GM19438 (cell line): ENCODE measurements at regions not wholly inside any gene's neighbourhood (a gene's known extent, or its start where the extent isn't known, plus 50 kb on each side); places are given as distances from the start of the nearest gene placed in this dataset.
"Not testable (repeated sequence)": the region's sequence is repeated elsewhere in the genome, so short reads cannot be mapped to it uniquely, and the experiment has no call there.

Experiments used
- ATAC-seq: cut with Tn5 transposase; IDR thresholded peaks from one replicate; pipeline ENCODE4 v1.9.1; 2021; ENCODE audit warnings: low read depth; ENCODE audit not compliant: unreplicated experiment

DNA sequence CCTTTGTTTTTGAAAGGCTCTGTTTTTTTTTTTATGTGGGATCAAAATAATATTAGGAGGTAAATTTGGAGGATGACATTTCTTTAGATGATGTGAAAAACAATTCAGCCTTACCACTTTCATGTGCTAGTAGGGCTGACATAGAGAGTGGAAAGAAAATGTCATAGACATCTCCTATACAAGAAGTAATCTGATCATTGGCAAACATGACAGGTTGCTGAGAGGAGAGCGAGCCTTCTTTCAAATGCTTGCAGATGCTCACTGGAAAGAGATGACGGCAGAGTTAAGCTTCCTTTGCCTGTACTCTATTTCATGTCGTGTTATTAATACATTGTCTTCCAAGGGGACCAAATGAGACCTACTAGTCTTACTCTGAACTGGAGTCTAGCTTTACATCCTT lies 160.1 kb upstream of the DAP start:
- no peak for ATAC-seq

DNA sequence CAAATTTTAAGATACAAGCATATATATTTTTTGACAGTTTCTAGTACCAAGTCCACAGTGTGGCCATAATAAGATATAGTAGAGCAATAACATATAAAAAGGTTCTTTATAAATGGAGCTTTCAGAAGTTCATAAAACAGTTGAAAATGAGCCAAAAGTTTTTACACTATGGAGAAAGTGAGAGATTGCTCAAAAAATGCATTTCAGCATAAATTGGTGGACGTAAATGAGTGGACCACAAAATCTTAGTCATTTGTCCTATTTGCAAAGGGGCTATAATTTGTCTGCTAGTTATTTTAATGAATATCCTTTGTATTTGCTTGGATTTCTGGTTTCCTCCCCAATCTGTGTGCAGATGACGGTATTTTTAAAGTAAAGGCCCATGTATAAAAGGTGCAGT lies 159.4 kb upstream of the DAP start:
- ATAC-seq: no peak

DNA sequence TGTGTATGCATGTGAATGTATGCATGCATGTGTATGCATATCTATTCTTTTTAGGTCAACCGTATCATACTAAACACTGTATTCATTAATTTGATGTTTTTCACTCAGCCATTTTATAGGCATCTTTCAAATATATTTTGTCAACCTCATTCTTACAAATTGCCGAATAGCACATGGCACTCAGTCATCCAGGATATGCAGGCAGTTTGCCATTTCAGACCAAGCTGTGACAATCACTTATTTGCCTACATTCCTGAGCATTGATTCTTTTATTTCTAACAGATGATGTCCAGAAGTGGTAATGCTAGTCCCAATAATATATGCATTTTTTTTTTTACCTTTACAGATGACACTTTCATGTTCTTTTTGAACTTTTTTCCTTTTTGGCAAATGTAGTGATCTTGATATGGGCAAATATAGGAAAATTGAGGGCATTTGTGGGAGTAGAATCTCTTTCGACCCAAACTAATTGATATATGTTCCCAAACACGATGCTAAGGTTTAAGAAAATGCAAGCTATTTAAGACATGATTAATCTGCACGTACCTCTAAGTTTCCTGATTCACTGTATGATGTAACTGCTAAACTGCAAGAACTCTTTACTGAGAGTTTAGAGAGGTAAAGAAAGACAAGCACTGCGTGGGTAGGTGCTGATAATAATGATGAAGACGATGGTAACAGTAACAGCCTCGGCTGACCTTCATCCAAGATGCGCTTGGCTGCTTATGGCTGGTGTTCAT lies 153.9 kb upstream of the DAP start:
- no peak for ATAC-seq

DNA sequence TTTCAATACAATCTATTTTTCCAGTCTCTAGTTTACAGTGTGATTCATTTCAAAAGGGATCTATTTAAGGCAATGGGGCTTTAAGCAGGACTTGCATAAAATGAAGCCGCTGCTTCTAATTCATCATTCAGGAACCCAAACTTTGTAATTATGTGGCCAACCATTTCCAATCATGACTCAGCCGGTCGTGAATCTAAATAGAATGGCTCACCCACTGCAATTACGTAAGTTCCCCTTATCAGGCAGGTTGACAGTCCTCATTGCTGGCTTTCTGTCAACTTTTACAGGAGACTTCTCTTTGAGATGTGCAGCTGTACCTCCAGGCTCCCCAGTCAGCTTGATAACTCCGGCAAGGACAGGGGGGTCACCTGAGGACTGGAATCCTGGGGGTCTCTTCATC lies 152.8 kb upstream of the DAP start:
- ATAC-seq: no peak

DNA sequence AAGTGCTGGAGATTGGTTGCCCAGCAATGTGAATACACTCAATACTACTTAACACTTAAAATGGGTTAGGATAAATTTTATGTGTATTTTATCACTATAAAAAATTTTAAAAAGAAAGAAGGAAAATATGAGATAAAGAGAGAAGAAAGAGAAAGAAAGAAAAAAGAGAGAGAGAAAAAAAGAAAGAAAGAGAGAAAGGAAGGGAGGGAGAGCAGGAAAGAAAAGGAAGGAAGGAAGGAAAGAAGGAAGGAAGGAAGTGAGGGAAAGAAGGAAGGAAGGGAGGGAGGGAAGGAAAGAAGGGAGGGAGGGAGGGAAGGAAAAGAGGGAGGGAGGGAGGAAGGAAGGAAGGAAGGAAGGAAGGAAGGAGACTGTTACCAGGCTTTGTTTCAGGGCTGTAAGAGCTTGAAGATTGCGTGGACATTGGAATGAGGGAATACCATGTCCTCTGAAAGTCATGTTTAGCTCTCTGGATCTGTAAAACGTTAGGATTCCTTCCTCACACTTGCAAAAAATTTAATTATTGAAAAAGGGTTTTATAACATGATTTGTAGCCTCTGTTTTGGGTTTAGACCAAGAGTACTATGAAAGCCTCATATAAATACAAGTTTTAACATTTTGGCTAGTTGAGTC lies 152.3 kb upstream of the DAP start:
- ATAC-seq: no peak

DNA sequence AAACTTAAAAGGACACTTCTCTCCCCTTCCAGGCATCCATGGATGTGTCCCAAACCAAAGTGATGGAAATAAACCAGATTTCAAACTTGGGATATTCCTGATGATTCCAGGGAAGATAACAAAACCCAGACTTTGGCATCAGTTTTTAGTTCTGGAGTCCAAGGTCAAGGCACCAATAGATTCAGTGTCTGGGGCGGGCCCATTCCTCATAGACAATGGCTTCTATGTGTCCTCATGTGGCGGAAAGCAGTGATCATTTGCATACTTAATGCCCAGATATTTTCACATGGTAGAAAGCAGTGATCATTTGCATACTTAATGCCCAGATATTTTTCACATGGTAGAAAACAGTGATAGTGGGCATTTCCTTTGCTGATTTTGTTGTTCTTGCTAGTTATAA lies 151.4 kb upstream of the DAP start:
- no peak for ATAC-seq

DNA sequence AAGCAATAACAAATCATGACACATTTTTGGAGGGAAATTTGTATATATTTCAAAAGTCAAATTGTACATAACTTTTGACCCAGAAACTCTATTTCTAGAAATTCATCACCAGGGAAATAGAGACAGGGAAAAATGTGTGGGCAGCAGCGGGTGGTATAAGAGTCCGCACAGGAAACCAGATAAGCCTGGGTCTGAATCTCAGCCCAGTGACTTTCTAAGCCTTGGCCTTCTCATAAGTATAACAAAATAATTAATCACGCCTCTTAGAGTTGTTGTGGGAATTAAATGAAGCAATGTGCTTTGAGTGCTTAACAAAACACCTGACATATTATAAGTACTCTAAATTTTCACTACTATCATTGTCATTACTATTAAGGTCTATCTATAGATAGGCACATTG lies 149.2 kb upstream of the DAP start:
- no peak for ATAC-seq

DNA sequence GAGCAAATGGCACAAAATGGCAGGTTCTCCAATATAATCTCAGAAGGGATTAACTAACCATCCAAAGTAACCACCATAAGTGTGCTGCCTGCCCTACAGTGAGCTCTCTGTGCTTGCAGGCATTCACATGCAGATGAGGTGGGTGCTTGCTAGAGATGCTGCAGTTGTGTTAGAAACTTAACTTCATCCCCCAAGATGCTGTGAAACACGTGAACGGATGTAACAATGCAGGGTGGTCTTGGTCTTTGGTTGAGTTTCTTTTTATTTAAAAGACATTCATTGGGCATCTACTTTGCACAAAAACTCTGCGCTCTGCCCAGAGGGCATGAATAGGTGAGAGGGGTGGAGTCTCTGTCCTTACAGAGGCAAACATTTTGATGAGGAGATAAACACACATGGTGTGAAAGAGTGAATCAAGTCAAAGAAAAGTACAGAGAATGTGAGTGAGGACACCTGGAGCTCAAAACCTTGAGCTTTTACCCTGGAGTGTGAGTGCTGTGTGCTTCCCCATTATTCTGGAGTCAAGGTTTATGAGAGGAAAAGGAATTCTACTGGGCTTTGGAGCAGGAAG lies 143.9 kb upstream of the DAP start:
- ATAC-seq: no peak

DNA sequence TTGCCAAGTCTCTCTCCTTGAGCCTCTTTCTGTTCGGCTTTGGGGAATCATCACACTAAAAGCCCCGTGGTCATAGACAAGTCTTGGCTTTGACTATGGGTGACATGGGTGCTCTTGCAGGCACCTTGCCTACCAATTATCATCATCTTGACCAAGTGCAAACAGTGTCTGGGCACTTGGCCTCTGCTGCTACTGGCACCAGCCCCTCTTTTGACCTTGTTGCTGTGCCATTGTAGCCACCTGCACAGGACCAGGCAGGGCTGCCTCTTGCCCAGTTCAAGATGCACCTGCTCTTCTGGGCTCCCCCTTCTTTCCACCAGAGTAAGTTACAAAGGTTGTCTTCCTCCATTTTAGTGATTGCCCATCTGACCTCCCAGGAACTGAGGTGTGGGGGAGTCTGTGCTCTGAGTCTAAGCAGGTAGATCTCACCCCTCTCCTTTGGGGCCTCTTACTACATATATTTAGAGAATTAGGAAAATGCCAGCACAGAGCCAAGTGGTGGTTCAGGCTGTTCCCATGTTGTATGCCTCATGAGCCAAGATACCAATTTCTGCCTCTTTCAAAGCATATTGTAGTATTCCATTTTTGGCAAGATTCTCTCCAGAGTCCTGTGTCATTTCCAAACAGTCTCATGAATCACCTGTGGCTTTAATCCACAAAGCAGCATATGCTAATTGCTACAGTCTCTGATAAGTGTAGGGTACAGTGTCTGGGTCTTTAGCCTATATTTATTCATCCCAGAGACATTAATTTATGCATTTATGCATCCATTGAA lies 142.9 kb upstream of the DAP start:
- no peak for ATAC-seq

DNA sequence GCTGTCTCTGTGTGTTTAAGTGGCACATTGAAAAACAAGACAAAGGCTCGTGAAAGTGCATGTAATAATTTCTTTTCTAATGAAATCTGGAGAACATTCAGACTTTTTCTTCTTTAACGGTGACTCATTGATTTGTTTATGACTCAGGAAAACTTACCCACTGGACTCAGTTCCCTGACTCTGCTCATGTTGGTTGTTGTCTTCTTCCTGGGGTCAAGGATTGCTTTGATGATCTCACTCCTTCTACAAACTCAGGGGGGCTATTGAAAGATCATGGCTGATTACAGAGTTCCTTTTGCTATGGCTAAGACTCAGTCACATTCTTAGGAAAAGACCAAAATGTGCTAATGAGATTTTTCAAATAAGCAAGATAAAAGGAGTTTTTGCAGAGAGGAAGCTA lies 141.1 kb upstream of the DAP start:
- no peak for ATAC-seq

DNA sequence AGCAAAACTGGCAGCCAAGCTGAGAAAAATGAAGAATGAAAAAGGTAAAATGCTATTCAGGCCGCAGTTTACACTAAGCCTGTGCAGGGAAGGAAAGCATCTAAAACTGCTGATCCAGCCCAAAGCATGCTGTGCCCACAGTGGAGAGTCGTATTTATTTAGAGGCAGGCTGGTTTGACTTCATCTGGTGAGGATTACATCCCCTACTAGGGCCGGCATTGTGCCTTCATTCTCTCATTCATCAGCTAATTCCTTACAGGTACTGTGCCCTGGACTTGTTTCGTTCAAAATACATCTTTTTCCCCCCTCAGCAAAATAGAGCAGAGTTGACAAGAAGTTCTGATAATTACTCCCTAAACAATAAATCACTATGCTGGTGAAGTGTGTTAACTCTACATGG lies 137.5 kb upstream of the DAP start:
- ATAC-seq: no peak

DNA sequence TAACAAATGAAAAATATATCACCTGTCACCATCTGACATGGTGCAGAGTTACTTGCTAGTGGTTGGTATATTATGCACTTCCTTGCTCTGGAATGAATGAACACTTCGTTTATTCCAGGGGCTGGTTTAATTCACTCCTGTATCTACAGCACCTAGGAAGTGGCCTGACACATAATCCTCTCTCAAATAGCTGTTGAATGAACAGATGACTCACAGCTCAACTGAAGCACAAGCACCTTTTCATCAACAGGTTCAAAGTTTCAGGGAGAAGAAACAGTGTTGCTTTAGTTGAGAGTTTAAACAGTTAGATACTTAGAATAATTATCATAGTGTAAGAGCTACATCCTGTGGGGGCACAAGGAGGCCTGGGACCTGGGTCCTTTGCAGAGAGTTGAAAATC lies 135.0 kb upstream of the DAP start:
- ATAC-seq: no peak

DNA sequence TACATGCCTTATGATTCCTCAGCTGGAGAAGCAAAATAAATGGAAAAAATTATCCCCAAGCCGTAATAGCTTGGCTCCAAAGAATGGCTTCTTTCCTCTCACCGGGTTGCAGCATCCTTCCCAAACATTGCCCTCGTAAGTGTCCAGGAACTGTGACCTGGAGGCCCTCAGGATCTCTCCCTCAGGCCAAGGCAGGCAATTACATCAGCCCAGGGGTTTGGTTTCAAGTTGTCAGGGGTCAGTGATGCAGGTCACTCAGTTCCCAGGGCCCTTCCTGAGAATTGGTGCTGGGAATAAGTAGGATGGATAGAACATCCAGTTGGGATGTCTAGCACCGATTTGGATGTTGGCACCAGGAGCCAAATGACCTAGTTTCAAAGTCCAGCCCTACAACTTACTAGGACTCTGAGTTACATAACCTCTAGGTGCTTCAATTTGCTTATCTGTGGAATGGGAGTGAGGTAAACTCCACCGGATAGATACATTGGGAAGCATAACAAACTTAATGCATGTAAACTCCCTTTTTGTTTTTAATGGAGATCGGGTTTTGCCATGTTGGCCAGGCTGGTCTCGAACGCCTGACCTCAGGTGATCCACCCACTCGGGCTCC lies 133.5 kb upstream of the DAP start:
- no peak for ATAC-seq

DNA sequence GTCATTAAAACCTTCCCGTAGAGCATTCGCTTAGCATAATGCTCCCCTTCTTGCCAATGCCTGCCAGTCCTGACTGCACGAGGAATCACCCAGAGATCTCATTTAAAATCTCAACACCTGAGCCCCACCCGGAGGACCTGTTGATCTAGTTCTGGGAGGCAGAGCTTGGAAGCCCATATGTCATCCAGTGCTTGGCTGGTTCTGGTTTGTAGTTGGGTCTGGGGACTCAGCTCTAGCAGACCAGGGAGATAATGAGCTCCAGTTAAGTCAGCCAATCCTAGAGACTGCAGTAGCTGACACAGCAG lies 131.8 kb upstream of the DAP start:
- no peak for ATAC-seq

DNA sequence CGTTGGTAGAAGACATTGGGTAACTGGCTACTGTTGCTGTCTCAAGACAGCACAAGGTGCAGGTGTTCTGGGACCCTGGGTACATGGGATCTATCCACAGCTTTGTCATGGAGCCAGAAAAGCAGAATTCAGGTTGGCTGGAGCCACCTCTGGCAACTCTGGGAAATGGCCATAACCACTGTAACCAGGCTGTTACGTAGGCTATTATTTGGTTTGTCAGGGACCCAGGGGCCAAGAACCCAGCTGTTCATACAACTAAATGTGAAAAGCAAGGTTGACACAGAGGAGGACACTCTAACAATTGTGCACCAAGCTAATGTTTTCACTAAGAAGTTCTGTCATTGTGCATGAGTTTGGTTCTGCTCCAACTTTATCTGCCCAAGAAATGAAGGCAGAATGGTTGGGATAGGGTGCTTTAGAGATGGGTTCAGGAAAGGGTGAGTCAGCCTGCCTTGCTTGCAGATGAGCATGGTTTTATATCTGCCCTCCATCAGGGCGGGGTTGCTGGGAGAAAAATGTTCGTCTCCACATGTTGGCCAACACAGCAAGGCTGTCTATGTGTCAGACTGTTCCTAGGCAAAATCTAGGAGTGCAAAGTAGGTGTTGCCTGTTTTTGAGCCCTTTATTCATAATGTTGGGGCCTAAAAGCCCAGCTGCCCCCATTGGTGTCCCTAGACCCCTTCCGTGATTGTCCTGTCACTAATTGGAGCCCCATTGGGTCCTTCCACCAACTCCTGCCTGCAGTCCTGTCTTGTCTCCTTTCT lies 131.3 kb upstream of the DAP start:
- no peak for ATAC-seq

DNA sequence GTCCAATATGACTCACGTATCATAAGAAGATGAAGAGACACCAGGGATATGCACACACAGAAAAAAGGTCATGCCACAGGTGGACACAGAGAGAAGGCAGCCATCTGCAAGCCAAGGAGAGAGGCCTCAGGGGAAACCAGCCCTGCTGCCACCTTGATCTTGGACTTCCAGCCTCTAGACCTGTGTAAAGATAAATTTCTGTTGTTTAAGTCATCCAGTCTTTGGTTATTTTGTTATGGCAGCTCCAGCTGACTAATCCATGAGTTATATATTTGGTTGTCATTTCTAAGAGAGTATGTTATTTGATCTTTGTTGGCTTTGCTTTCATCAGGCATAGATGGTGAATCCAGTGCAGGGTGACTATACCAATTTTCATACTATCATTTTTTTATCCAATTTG lies 130.2 kb upstream of the DAP start:
- no peak for ATAC-seq

DNA sequence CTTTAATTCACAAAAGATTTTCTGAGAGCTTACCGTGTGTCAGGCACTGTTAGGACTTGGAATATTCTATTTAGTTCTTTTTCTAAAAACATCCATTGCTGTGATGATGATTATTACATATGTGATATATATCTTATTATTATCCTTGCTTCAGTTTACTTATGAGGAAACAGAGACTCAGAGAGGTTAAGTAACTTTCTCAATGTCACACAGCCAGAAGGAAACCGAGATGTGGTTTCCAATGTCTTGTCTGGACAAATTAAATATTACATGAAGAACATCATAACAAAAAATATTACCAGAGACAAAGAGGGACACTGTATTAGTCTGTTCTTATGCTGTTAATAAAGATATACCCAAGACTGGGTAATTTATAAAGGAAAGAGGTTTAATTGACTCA lies 125.5 kb upstream of the DAP start:
- no peak for ATAC-seq

DNA sequence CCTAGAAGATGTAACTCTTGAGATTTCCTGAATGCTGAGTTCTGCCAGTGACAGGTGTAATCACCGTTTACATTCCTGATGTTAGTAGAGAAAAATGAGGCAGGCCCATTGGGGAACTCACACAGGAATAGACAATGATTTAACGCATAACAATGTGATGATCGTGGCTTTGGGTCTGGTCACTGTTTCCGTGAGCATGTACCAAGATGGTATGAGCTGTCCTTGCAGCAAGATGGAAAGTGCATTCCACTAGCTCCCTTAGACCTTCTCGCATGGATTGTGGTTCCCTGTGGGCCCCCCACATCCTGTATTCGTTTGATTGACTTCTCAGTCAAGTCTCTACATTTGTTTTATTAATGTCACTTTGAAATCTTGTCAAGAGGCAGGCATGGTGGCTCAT lies 124.0 kb upstream of the DAP start:
- ATAC-seq: no peak

DNA sequence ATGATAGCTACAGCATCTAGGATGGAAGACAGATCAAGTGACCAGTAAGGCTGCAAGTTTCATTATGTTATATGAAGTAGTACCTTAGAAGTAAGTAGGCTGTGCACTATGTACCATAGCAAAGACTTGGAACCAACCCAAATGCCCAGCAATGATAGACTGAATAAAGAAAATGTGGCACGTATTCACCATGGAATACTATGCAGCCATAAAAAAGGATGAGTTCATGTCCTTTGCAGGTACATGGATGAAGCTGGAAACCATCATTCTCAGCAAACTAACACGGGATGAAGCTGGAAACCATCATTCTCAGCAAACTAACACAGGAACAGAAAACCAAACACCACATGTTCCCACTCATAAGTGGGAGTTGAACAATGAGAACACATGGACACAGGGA lies 122.9 kb upstream of the DAP start:
- not testable (repeated sequence) for ATAC-seq

DNA sequence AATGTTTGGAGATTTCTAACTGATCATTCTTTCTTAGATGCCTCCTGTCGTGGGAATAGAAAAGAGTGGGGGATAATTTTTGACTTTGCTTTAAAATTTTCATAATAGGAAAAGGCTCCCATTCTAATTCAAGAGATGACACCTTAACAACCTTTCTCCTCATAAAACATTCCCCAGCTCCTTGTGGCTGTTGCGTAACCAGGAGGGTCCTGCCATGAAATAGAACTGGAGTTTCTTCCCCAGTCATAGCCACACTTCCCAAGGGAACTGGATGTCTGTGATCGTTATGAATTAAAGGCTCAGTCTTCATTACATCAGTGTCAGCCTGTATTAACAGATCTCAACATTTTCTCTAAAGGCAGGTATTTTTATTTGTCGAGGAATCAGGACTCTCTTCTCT lies 119.9 kb upstream of the DAP start:
- no peak for ATAC-seq

DNA sequence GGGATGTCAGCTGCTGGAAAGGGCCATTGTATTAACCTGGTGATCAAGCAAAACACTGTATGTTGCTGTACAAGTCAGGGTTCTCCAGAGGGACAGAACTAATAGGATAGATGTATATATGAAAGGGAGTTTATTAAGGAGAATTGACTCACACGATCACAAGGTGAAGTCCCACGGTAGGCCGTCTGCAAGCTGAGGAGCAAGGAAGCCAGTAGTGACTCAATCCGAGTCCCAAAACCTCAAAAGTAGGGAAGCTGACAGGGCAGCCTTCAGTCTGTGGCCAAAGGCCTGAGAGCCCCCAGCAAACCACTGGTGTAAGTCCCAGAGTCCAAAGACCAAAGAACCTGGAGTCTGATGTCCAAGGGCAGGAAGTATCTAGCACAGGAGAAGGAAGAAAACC lies 116.0 kb upstream of the DAP start:
- ATAC-seq: not testable (repeated sequence)
